ENCODE measurements at regions not wholly inside any gene's neighbourhood (a gene's known extent, or its start where the extent isn't known, plus 50 kb on each side); places are given as distances from the start of the nearest gene placed in this dataset.

- H3K27ac ChIP-seq (ENCODE audit: low read depth, low read length), result no peak overlapping the region
- no peaks in the 10 kb centered on the region for H3K79me2 ChIP-seq (ENCODE audit: control insufficient read depth, low read length)
- H3K4me3 ChIP-seq (ENCODE audit: low read length), result no peak overlapping the region
- no peaks in the 10 kb centered on the region for H4K20me1 ChIP-seq (ENCODE audit: control insufficient read depth, insufficient read depth, low read depth, low read length)
- TF ChIP-seq CTCF (IDR thresholded peaks at IDR 0.05; ENCODE audit: low read depth, low read length, poor library complexity, severe bottlenecking) (no peak), EZH2phosphoT487 (IDR thresholded peaks at IDR 0.05; ENCODE audit: borderline replicate concordance, low read length) (no peak)
- no peaks in the 10 kb centered on the region for H3K36me3 ChIP-seq (ENCODE audit: control insufficient read depth, low read length)
- no peaks in the 10 kb centered on the region for H3K27me3 ChIP-seq (ENCODE audit: control insufficient read depth, low read length)
- no peaks in the 10 kb centered on the region for H3K4me1 ChIP-seq (ENCODE audit: control insufficient read depth, low read length)
- no peaks in the 10 kb centered on the region for H3F3A ChIP-seq (ENCODE audit: control insufficient read depth, insufficient read depth)
- H3K4me2 ChIP-seq (ENCODE audit: low read length), result no peak overlapping the region
- no peaks in the 10 kb centered on the region for H3K9me2 ChIP-seq (replicated peaks; ENCODE audit: control insufficient read depth, low read length)
- no peaks in the 10 kb centered on the region; the same call in 1 of the 2 replicates for H3K9me3 ChIP-seq (ENCODE audit: control insufficient read depth, insufficient read depth, low read length)
These were observed 1431.7 kb upstream of the PIK3C3 start for GRCh38 chr18:40523287-40523686.

GRCh38 chr18:40501026-40501425 is 1454.0 kb upstream of the PIK3C3 start:
- Histone ChIP-seq H3F3A (ENCODE audit: control insufficient read depth, insufficient read depth) (no peaks in the 10 kb centered on the region), H3K36me3 (ENCODE audit: control insufficient read depth, low read length) (no peaks in the 10 kb centered on the region), H3K27me3 (ENCODE audit: control insufficient read depth, low read length) (no peaks in the 10 kb centered on the region), H3K4me2 (ENCODE audit: low read length) (no peak overlapping the region), H3K27ac (ENCODE audit: low read depth, low read length) (no peak overlapping the region), H3K9me2 (replicated peaks; ENCODE audit: control insufficient read depth, low read length) (no peaks in the 10 kb centered on the region; the same call in 1 of the 2 replicates), H3K9me3 (ENCODE audit: control insufficient read depth, insufficient read depth, low read length) (no peaks in the 10 kb centered on the region), H4K20me1 (ENCODE audit: control insufficient read depth, insufficient read depth, low read depth, low read length) (no peaks in the 10 kb centered on the region), H3K4me3 (ENCODE audit: low read length) (no peak overlapping the region), H3K4me1 (ENCODE audit: control insufficient read depth, low read length) (no peaks in the 10 kb centered on the region), H3K79me2 (ENCODE audit: control insufficient read depth, low read length) (no peaks in the 10 kb centered on the region)
- TF ChIP-seq CTCF (IDR thresholded peaks at IDR 0.05; ENCODE audit: low read depth, low read length, poor library complexity, severe bottlenecking), result no peak
- no peak for TF ChIP-seq EZH2phosphoT487 (IDR thresholded peaks at IDR 0.05; ENCODE audit: borderline replicate concordance, low read length)

GRCh38 chr18:40494603-40495002 is 1460.4 kb upstream of the PIK3C3 start:
- Histone ChIP-seq H3K4me1 (ENCODE audit: control insufficient read depth, low read length) (no peaks in the 10 kb centered on the region), H4K20me1 (ENCODE audit: control insufficient read depth, insufficient read depth, low read depth, low read length) (no peaks in the 10 kb centered on the region), H3K9me2 (replicated peaks; ENCODE audit: control insufficient read depth, low read length) (no peaks in the 10 kb centered on the region; the same call in 1 of the 2 replicates), H3K27ac (ENCODE audit: low read depth, low read length) (no peak overlapping the region), H3K36me3 (ENCODE audit: control insufficient read depth, low read length) (no peaks in the 10 kb centered on the region), H3K9me3 (ENCODE audit: control insufficient read depth, insufficient read depth, low read length) (peaks cover 3% of the 10 kb centered on the region; the same call in 1 of the 2 replicates), H3K79me2 (ENCODE audit: control insufficient read depth, low read length) (no peaks in the 10 kb centered on the region), H3K4me2 (ENCODE audit: low read length) (no peak overlapping the region), H3K4me3 (ENCODE audit: low read length) (no peak overlapping the region), H3F3A (ENCODE audit: control insufficient read depth, insufficient read depth) (no peaks in the 10 kb centered on the region), H3K27me3 (ENCODE audit: control insufficient read depth, low read length) (no peaks in the 10 kb centered on the region)
- TF ChIP-seq CTCF (IDR thresholded peaks at IDR 0.05; ENCODE audit: low read depth, low read length, poor library complexity, severe bottlenecking) (no peak), EZH2phosphoT487 (IDR thresholded peaks at IDR 0.05; ENCODE audit: borderline replicate concordance, low read length) (no peak)

All from DOHH2 (cell line).